ENCODE measurements at regions not wholly inside any gene's neighbourhood (a gene's known extent, or its start where the extent isn't known, plus 50 kb on each side); places are given as distances from the start of the nearest gene placed in this dataset.

- no peaks in the 10 kb centered on the region for H3K9me3 ChIP-seq (ENCODE audit: low read length)
- in situ Hi-C loops (cut with HindIII; ENCODE audit: extremely low pct_ligation_motif_present, low pct_unique_long_range_greater_than_20kb) (no loop called here), intact Hi-C loops (cut with micrococcal nuclease; ENCODE audit: unreplicated experiment) (no loop called here)
- H3K36me3 ChIP-seq (replicated peaks in 1 of 2; ENCODE audit: control insufficient read depth in 1 of 2, insufficient read depth in 2 of 2, low read length in 2 of 2) = no peaks in the 10 kb centered on the region
- ChIA-PET CTCF (ENCODE audit: low intra/inter-chr PET ratio, low total read pairs) (no interaction called here), POLR2A (no interaction called here)
- H3K27me3 ChIP-seq (ENCODE audit: control insufficient read depth in 1 of 2, insufficient read depth in 2 of 2, low read length in 2 of 2) = no peaks in the 10 kb centered on the region
- FAIRE-seq (no peak), DNase-seq (ENCODE audit: low spot score) (no peak), ATAC-seq (no peak)
- H3K4me3 ChIP-seq (replicated peaks in 1 of 3; ENCODE audit: insufficient read depth in 1 of 3, low read depth in 2 of 3, low read length in 3 of 3) = no peak overlapping the region
- BruUV-seq (replicated peaks) = no TSS peak
- H2AFZ ChIP-seq (ENCODE audit: low read length) = no peak overlapping the region
- WGBS (ENCODE audit: low lambda C conversion rate) = 5% methylated on average over 4 of the region's 5 CpGs
- H4K20me1 ChIP-seq (ENCODE audit: insufficient read depth, low read length) = no peaks in the 10 kb centered on the region
- no peaks in the 10 kb centered on the region for H3K79me2 ChIP-seq (ENCODE audit: insufficient read depth, low read length)
- H3K4me1 ChIP-seq (ENCODE audit: insufficient read depth, low read length) = no peaks in the 10 kb centered on the region
- H3K27ac ChIP-seq (ENCODE audit: extremely low read length, insufficient read depth, low read length) = no peak overlapping the region
- no peak overlapping the region for H3K9ac ChIP-seq (ENCODE audit: insufficient read depth, low read depth, low read length)
- H3K4me2 ChIP-seq (ENCODE audit: low read depth, low read length) = no peak overlapping the region
- no peak for TF ChIP-seq IKZF1 (IDR thresholded peaks at IDR 0.05)
- no peak for TF ChIP-seq ZNF564 (CRISPR knock-in tag; IDR thresholded peaks at IDR 0.05)
- TF ChIP-seq HOXA7 (CRISPR knock-in tag; IDR thresholded peaks at IDR 0.05) = no peak
- TF ChIP-seq PPARG (CRISPR knock-in tag; conservative IDR thresholded peaks at IDR 0.05) = no peak
- TF ChIP-seq YEATS4 (CRISPR knock-in tag; IDR thresholded peaks at IDR 0.05; ENCODE audit: borderline replicate concordance) = no peak
- TF ChIP-seq, protein P1, sequence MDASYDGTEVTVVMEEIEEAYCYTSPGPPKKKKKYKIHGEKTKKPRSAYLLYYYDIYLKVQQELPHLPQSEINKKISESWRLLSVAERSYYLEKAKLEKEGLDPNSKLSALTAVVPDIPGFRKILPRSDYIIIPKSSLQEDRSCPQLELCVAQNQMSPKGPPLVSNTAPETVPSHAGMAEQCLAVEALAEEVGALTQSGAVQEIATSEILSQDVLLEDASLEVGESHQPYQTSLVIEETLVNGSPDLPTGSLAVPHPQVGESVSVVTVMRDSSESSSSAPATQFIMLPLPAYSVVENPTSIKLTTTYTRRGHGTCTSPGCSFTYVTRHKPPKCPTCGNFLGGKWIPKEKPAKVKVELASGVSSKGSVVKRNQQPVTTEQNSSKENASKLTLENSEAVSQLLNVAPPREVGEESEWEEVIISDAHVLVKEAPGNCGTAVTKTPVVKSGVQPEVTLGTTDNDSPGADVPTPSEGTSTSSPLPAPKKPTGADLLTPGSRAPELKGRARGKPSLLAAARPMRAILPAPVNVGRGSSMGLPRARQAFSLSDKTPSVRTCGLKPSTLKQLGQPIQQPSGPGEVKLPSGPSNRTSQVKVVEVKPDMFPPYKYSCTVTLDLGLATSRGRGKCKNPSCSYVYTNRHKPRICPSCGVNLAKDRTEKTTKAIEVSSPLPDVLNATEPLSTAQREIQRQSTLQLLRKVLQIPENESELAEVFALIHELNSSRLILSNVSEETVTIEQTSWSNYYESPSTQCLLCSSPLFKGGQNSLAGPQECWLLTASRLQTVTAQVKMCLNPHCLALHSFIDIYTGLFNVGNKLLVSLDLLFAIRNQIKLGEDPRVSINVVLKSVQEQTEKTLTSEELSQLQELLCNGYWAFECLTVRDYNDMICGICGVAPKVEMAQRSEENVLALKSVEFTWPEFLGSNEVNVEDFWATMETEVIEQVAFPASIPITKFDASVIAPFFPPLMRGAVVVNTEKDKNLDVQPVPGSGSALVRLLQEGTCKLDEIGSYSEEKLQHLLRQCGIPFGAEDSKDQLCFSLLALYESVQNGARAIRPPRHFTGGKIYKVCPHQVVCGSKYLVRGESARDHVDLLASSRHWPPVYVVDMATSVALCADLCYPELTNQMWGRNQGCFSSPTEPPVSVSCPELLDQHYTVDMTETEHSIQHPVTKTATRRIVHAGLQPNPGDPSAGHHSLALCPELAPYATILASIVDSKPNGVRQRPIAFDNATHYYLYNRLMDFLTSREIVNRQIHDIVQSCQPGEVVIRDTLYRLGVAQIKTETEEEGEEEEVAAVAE (CRISPR knock-in tag; IDR thresholded peaks at IDR 0.05; ENCODE audit: borderline replicate concordance) = no peak
- no peak for TF ChIP-seq BORCS8-MEF2B (CRISPR knock-in tag; IDR thresholded peaks at IDR 0.05)
- TF ChIP-seq NR2F6 (IDR thresholded peaks at IDR 0.05) = no peak
- no peak for TF ChIP-seq NR2F6 (CRISPR knock-in tag; IDR thresholded peaks at IDR 0.05)
- TF ChIP-seq, protein P2, sequence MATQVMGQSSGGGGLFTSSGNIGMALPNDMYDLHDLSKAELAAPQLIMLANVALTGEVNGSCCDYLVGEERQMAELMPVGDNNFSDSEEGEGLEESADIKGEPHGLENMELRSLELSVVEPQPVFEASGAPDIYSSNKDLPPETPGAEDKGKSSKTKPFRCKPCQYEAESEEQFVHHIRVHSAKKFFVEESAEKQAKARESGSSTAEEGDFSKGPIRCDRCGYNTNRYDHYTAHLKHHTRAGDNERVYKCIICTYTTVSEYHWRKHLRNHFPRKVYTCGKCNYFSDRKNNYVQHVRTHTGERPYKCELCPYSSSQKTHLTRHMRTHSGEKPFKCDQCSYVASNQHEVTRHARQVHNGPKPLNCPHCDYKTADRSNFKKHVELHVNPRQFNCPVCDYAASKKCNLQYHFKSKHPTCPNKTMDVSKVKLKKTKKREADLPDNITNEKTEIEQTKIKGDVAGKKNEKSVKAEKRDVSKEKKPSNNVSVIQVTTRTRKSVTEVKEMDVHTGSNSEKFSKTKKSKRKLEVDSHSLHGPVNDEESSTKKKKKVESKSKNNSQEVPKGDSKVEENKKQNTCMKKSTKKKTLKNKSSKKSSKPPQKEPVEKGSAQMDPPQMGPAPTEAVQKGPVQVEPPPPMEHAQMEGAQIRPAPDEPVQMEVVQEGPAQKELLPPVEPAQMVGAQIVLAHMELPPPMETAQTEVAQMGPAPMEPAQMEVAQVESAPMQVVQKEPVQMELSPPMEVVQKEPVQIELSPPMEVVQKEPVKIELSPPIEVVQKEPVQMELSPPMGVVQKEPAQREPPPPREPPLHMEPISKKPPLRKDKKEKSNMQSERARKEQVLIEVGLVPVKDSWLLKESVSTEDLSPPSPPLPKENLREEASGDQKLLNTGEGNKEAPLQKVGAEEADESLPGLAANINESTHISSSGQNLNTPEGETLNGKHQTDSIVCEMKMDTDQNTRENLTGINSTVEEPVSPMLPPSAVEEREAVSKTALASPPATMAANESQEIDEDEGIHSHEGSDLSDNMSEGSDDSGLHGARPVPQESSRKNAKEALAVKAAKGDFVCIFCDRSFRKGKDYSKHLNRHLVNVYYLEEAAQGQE (IDR thresholded peaks at IDR 0.05; ENCODE audit: borderline replicate concordance in 1 of 2, low read depth in 1 of 2, low read length in 2 of 2) = no peak
- no peak for TF ChIP-seq ZNF777 (CRISPR knock-in tag; IDR thresholded peaks at IDR 0.05)
- no peak for TF ChIP-seq ZBTB46 (CRISPR knock-in tag; IDR thresholded peaks at IDR 0.05; ENCODE audit: borderline replicate concordance)
- TF ChIP-seq PCBP1 (IDR thresholded peaks at IDR 0.05; ENCODE audit: borderline replicate concordance, low read depth, low read length) = no peak
- TF ChIP-seq JDP2 (CRISPR knock-in tag; IDR thresholded peaks at IDR 0.05; ENCODE audit: borderline replicate concordance) = no peak
- TF ChIP-seq HOXD1 (CRISPR knock-in tag; IDR thresholded peaks at IDR 0.05) = no peak
- TF ChIP-seq SNAPC2 (CRISPR knock-in tag; IDR thresholded peaks at IDR 0.05) = no peak
Measured at GRCh38 chr11:82527081-82527584, 206.5 kb downstream of the FAM181B start.
